ENCODE measurements at regions not wholly inside any gene's neighbourhood (a gene's known extent, or its start where the extent isn't known, plus 50 kb on each side); places are given as distances from the start of the nearest gene placed in this dataset.

- TF ChIP-seq ZNF263 (CRISPR knock-in tag; IDR thresholded peaks at IDR 0.05; ENCODE audit: low read depth) (no peak), ZNF532 (CRISPR knock-in tag; IDR thresholded peaks at IDR 0.05; ENCODE audit: borderline replicate concordance) (no peak), ELF4 (CRISPR knock-in tag; IDR thresholded peaks at IDR 0.05; ENCODE audit: low read depth) (no peak), ZNF317 (CRISPR knock-in tag; IDR thresholded peaks at IDR 0.05; ENCODE audit: borderline replicate concordance, low read depth) (no peak), ZNF671 (CRISPR knock-in tag; IDR thresholded peaks at IDR 0.05) (no peak), ZNF121 (CRISPR knock-in tag; IDR thresholded peaks at IDR 0.05) (no peak), ZNF423 (CRISPR knock-in tag; IDR thresholded peaks at IDR 0.05) (no peak), ZNF425 (CRISPR knock-in tag; conservative IDR thresholded peaks at IDR 0.05) (no peak), TP53 (CRISPR knock-in tag; IDR thresholded peaks at IDR 0.05) (no peak)
Observed at GRCh38 chr3:189502256-189502655, 128.9 kb upstream of the TP63 start (continued).

- no peak overlapping the region for H3K4me3 Mint-ChIP-seq
- CTCF ChIA-PET = interaction anchor here (1.9 kb wide), 1 partner anchor 230 kb away, joined by 4 read pairs; no protein-coding TSS in a partner anchor
- TF ChIP-seq MAX (CRISPR knock-in tag; IDR thresholded peaks at IDR 0.05) (no peak), SP1 (CRISPR knock-in tag; conservative IDR thresholded peaks at IDR 0.05) (no peak), ETV6 (CRISPR knock-in tag; IDR thresholded peaks at IDR 0.05) (no peak), IRF2 (CRISPR knock-in tag; IDR thresholded peaks at IDR 0.05; ENCODE audit: borderline replicate concordance, low read depth) (no peak), PRDM15 (CRISPR knock-in tag; IDR thresholded peaks at IDR 0.05) (no peak), HMGXB4 (CRISPR knock-in tag; IDR thresholded peaks at IDR 0.05) (no peak), IRF1 (CRISPR knock-in tag; IDR thresholded peaks at IDR 0.05) (no peak), ZNF138 (CRISPR knock-in tag; conservative IDR thresholded peaks at IDR 0.05) (no peak), MLX (CRISPR knock-in tag; IDR thresholded peaks at IDR 0.05) (no peak), ATF6 (CRISPR knock-in tag; IDR thresholded peaks at IDR 0.05) (no peak)
- no peaks in the 10 kb centered on the region for H3K9me3 Mint-ChIP-seq
- no peaks in the 10 kb centered on the region for H3K4me1 Mint-ChIP-seq
- POLR2A ChIA-PET = no interaction called here
- no peaks in the 10 kb centered on the region for H3K27me3 Mint-ChIP-seq (ENCODE audit: low read depth)
- ATAC-seq = no peak
- H3K36me3 Mint-ChIP-seq = no peaks in the 10 kb centered on the region
- DNase-seq (ENCODE audit: low spot score) = no peak
- H3K27ac Mint-ChIP-seq = no peak overlapping the region
Observed at GRCh38 chr3:189502676-189503257, 128.4 kb upstream of the TP63 start.

Data from WTC11 (cell line).